Endothelial cell of umbilical vein (primary cell): ENCODE measurements at regions not wholly inside any gene's neighbourhood (a gene's known extent, or its start where the extent isn't known, plus 50 kb on each side); places are given as distances from the start of the nearest gene placed in this dataset.

ENCODE experiments used
- BruUV-seq: library from RNA; stranded (reverse); fragments of 400-500 nt; replicated peaks from 2 replicates; lab custom pipeline; 2021; lab: Mats Ljungman, UMichigan
- CTCF ChIA-PET: fragments of 300-600, 350-600 bp; sonication (Branson Sonifier 250); formaldehyde crosslinking; loops from one replicate; lab custom pipeline; 2021; ENCODE audit warnings: antibody characterized with exemption, inconsistent platforms; lab: Charles Lee
- POLR2A ChIA-PET: fragments of 300-600, 350-600 bp; sonication (Branson Sonifier 250); formaldehyde crosslinking; loops from one replicate; lab custom pipeline; 2021; ENCODE audit warnings: antibody characterized with exemption, inconsistent platforms; lab: Charles Lee
- DNase-seq: peaks from one replicate; pipeline ENCODE4 v3.0.0-alpha.2; 2011; ENCODE audit warnings: low read depth, low spot score
- FAIRE-seq: peaks from 2 replicates; lab custom pipeline; 2011; peaks lifted over from hg19 to GRCh38; lab: Jason Lieb, UNC
- H2AFZ ChIP-seq: 2 replicates; pipeline ENCODE4 v1.6.0; 2012; ENCODE audit warnings: low read depth, low read length, control low read depth, inconsistent platforms
- H3K27ac ChIP-seq: 2 replicates; pipeline ENCODE4 v1.5.1; 2011; ENCODE audit warnings: low read depth, mild to moderate bottlenecking, control low read depth, low read length, moderate library complexity; ENCODE audit not compliant: insufficient read depth
- H3K27me3 ChIP-seq, 2 experiments: 2 replicates each; pipeline versions ENCODE4 v1.6.0 to v1.6.1; 2011; ENCODE audit warnings: low read length in 2 of 2, mixed read lengths in 1 of 2; ENCODE audit not compliant: control insufficient read depth in 2 of 2, insufficient read depth in 2 of 2
- H3K36me3 ChIP-seq, 2 experiments: 2 replicates in 1 of 2; 3 replicates in 1 of 2; pipeline ENCODE4 v1.5.1; 2011; ENCODE audit warnings: low read length in 2 of 2, mild to moderate bottlenecking in 1 of 2, moderate library complexity in 1 of 2; ENCODE audit not compliant: control insufficient read depth in 2 of 2, insufficient read depth in 2 of 2; ENCODE audit errors: extremely low read depth in 1 of 2
- H3K4me1 ChIP-seq: 3 replicates; pipeline ENCODE4 v1.5.1; 2011; ENCODE audit warnings: mild to moderate bottlenecking, low read length; ENCODE audit not compliant: control insufficient read depth, insufficient read depth; ENCODE audit errors: extremely low read depth
- H3K4me2 ChIP-seq: 2 replicates; pipeline ENCODE4 v1.6.1; 2011; ENCODE audit warnings: low read length, control low read depth, mixed read lengths; ENCODE audit not compliant: insufficient read depth
- H3K4me3 ChIP-seq, 3 experiments: fragments of 200-600 bp in 1 of 3; sonication (generic), shearing (Covaris generic) in 1 of 3; replicated peaks in 1 of 3; 2 replicates each; pipeline ENCODE4 v1.5.1; 2011 to 2016; ENCODE audit warnings: control low read depth in 3 of 3, low read length in 3 of 3, mild to moderate bottlenecking in 2 of 3, inconsistent platforms in 1 of 3, low read depth in 1 of 3, moderate library complexity in 1 of 3; ENCODE audit not compliant: insufficient read depth in 1 of 3
- H3K79me2 ChIP-seq: 2 replicates; pipeline ENCODE4 v1.6.0; 2012; ENCODE audit warnings: low read length, inconsistent platforms; ENCODE audit not compliant: control insufficient read depth, insufficient read depth
- H3K9ac ChIP-seq: replicated peaks from 2 replicates; pipeline ENCODE3; 2011; ENCODE audit warnings: low read length, control low read depth; ENCODE audit not compliant: insufficient read depth; ENCODE audit errors: extremely low read depth
- H3K9me1 ChIP-seq: replicated peaks from 3 replicates; pipeline ENCODE4 v1.6.0; 2011; ENCODE audit warnings: mild to moderate bottlenecking, low read length; ENCODE audit not compliant: control insufficient read depth, insufficient read depth; ENCODE audit errors: extremely low read depth
- H3K9me3 ChIP-seq: replicated peaks from 2 replicates; pipeline ENCODE4 v1.5.1; 2012; ENCODE audit warnings: low read length, inconsistent platforms; ENCODE audit not compliant: control insufficient read depth, insufficient read depth
- H4K20me1 ChIP-seq: replicated peaks from 2 replicates; pipeline ENCODE3; 2011; ENCODE audit warnings: mild to moderate bottlenecking, low read length; ENCODE audit not compliant: control insufficient read depth, insufficient read depth; ENCODE audit errors: extremely low read depth
- CTCF ChIP-seq, 2 donors: IDR thresholded peaks; 1 replicate in 1 of 2; 2 replicates in 1 of 2; pipeline ENCODE4 v1.5.1; 2011; ENCODE audit warnings: low read length in 2 of 2, mild to moderate bottlenecking in 2 of 2, moderate library complexity in 2 of 2, control low read depth in 1 of 2, inconsistent platforms in 1 of 2, low read depth in 1 of 2; ENCODE audit not compliant: insufficient read depth in 1 of 2; ENCODE audit errors: extremely low read depth in 1 of 2
- EZH2 ChIP-seq: IDR thresholded peaks from 2 replicates; pipeline ENCODE4 v1.6.1; 2012; ENCODE audit warnings: borderline replicate concordance, low read depth, mild to moderate bottlenecking, moderate library complexity, low read length, inconsistent platforms; ENCODE audit not compliant: severe bottlenecking
- FOS ChIP-seq: IDR thresholded peaks from 2 replicates; pipeline ENCODE4 v1.6.1; 2011; ENCODE audit warnings: mild to moderate bottlenecking, low read length, moderate library complexity, borderline replicate concordance; ENCODE audit not compliant: insufficient read depth
- GATA2 ChIP-seq: IDR thresholded peaks from 2 replicates; pipeline ENCODE4 v1.7.0; 2011; ENCODE audit warnings: low read depth, mild to moderate bottlenecking, moderate library complexity, mixed read lengths, low read length; ENCODE audit not compliant: insufficient read length, insufficient read depth
- JUN ChIP-seq: IDR thresholded peaks from 2 replicates; pipeline ENCODE4 v1.6.1; 2011; ENCODE audit warnings: borderline replicate concordance, low read depth; ENCODE audit not compliant: insufficient read length, insufficient read depth
- MAX ChIP-seq: IDR thresholded peaks from 2 replicates; pipeline ENCODE4 v1.6.1; 2011; ENCODE audit not compliant: insufficient read depth, insufficient read length
- MYC ChIP-seq: IDR thresholded peaks from one replicate; pipeline ENCODE4 v1.6.1; 2011; ENCODE audit warnings: mild to moderate bottlenecking, low read depth, low read length
- POLR2A ChIP-seq: IDR thresholded peaks from 2 replicates; pipeline ENCODE4 v1.6.1; 2012; ENCODE audit warnings: low read depth, mild to moderate bottlenecking, control low read depth, low read length
- POLR2AphosphoS5 ChIP-seq: IDR thresholded peaks from 2 replicates; pipeline ENCODE4 v1.6.1; 2012; ENCODE audit warnings: low read depth, mild to moderate bottlenecking, control low read depth, low read length, moderate library complexity; ENCODE audit not compliant: insufficient read depth
- dilution Hi-C: fragments of 300-500 bp; cut with MboI; formaldehyde crosslinking; loops from one replicate; pipeline ENCODE4 v1.15.0; 2019; ENCODE audit warnings: low sequenced_read_pairs; ENCODE audit not compliant: extremely low pct_ligation_motif_present
- intact Hi-C: fragments of 100-400 bp; cut with micrococcal nuclease; formaldehyde crosslinking; loops from one replicate; pipeline ENCODE4 v1.10.0; 2022

- FAIRE-seq: no peak
- H4K20me1 ChIP-seq: no peaks in the 10 kb centered on the region
- H3K4me3 ChIP-seq: no peak overlapping the region
- H3K36me3 ChIP-seq: no peaks in the 10 kb centered on the region
- H3K9me1 ChIP-seq: no peaks in the 10 kb centered on the region
- no peaks in the 10 kb centered on the region for H3K4me1 ChIP-seq
- no peak overlapping the region for H3K4me2 ChIP-seq
- no peak overlapping the region for H2AFZ ChIP-seq
- H3K79me2 ChIP-seq: no peaks in the 10 kb centered on the region
- no peak for DNase-seq
- no peaks in the 10 kb centered on the region for H3K27me3 ChIP-seq
- H3K9ac ChIP-seq: no peak overlapping the region
- intact Hi-C loops (no loop called here), dilution Hi-C loops (no loop called here)
- H3K27ac ChIP-seq: no peak overlapping the region
- TF ChIP-seq CTCF (IDR thresholded peaks at IDR 0.05; ENCODE audit: extremely low read depth in 1 of 2, insufficient read depth in 1 of 2, low read depth in 1 of 2, low read length in 2 of 2) (no peak), MAX (no peak), EZH2 (no peak), POLR2AphosphoS5 (no peak), MYC (no peak), POLR2A (no peak), JUN (no peak), FOS (no peak), GATA2 (no peak)
- H3K9me3 ChIP-seq: no peaks in the 10 kb centered on the region
- no TSS peak for BruUV-seq
- ChIA-PET CTCF (no interaction called here), POLR2A (no interaction called here)
Measured at GRCh38 chr7:97541188-97541587, 190.7 kb upstream of the TAC1 start.
